HEK293 (cell line): ENCODE measurements at regions not wholly inside any gene's neighbourhood (a gene's known extent, or its start where the extent isn't known, plus 50 kb on each side); places are given as distances from the start of the nearest gene placed in this dataset.
"Not testable (repeated sequence)": the region's sequence is repeated elsewhere in the genome, so short reads cannot be mapped to it uniquely, and the experiment has no call there.

Source experiments
- CTCF ChIP-seq: fragments of 450-650 bp; formaldehyde crosslinking; IDR thresholded peaks from 2 replicates; pipeline ENCODE4 v1.5.1; 2016; ENCODE audit warnings: missing biosample characterization, missing genetic modification characterization
- TCF7L2 ChIP-seq: IDR thresholded peaks from 2 replicates; pipeline ENCODE4 v1.6.1; 2011; ENCODE audit warnings: low read depth, mild to moderate bottlenecking, inconsistent platforms, low read length, moderate library complexity, borderline replicate concordance
- ZBTB49 ChIP-seq: fragments of 450-650 bp; formaldehyde crosslinking; IDR thresholded peaks from 2 replicates; pipeline ENCODE4 v1.5.1; 2016; ENCODE audit warnings: missing biosample characterization, missing genetic modification characterization, low read depth
- ZNF133 ChIP-seq: fragments of 450-650 bp; formaldehyde crosslinking; IDR thresholded peaks from 2 replicates; pipeline ENCODE4 v1.5.1; 2016; ENCODE audit warnings: missing biosample characterization, missing genetic modification characterization

- TF ChIP-seq TCF7L2; CTCF (tag by site-specific recombination); ZNF133 (tag by site-specific recombination); ZBTB49 (tag by site-specific recombination): not testable (repeated sequence)
Measured at GRCh38 chr14:71167325-71167950, 260.2 kb downstream of the PCNX1 start.
